Heart left ventricle (tissue), 16 donors: ENCODE measurements at regions not wholly inside any gene's neighbourhood (a gene's known extent, or its start where the extent isn't known, plus 50 kb on each side); places are given as distances from the start of the nearest gene placed in this dataset.
A peak's percentile ranks its signal among the peaks of the same experiment; 100 is the strongest.
"Not testable (repeated sequence)": the region's sequence is repeated elsewhere in the genome, so short reads cannot be mapped to it uniquely, and the experiment has no call there.

Experiments used
- ATAC-seq, 4 donors: fragments of 200-7000 bp; cut with Tn5 transposase; one replicate each; pipeline ENCODE4 v1.9.1; 2020 to 2022; ENCODE audit warnings: moderate library complexity in 4 of 4, mild to moderate bottlenecking in 3 of 4, moderate number of reproducible peaks in 1 of 4
- DNase-seq, 5 donors: peaks; one replicate each; pipeline ENCODE4 v3.0.0-alpha.2; 2020
- H3K27ac ChIP-seq, 12 donors: fragments of 200-600 bp; sonication (generic) in 4 of 12; one replicate each; pipeline versions ENCODE4 v1.5.0 to v1.8.0; 2016 to 2022; ENCODE audit warnings: mild to moderate bottlenecking in 2 of 12
- H3K27me3 ChIP-seq, 9 donors: fragments of 200-600 bp; sonication (generic) in 2 of 9; one replicate each; pipeline versions ENCODE4 v1.5.1 to v1.8.0; 2016 to 2022; ENCODE audit warnings: mild to moderate bottlenecking in 3 of 9
- H3K36me3 ChIP-seq, 9 donors: fragments of 200-600 bp; sonication (generic) in 2 of 9; one replicate each; pipeline versions ENCODE4 v1.5.0 to v1.8.0; 2018 to 2022; ENCODE audit warnings: mild to moderate bottlenecking in 2 of 9
- H3K4me1 ChIP-seq, 12 donors: fragments of 200-600 bp; sonication (generic) in 4 of 12; one replicate each; pipeline versions ENCODE4 v1.5.0 to v1.8.0; 2016 to 2022; ENCODE audit warnings: mild to moderate bottlenecking in 3 of 12
- H3K4me3 ChIP-seq, 12 donors: fragments of 200-600 bp; sonication (generic) in 4 of 12; one replicate each; pipeline versions ENCODE4 v1.5.0 to v1.8.0; 2017 to 2022; ENCODE audit warnings: mild to moderate bottlenecking in 9 of 12, moderate library complexity in 4 of 12
- H3K9me3 ChIP-seq, 12 donors: fragments of 200-600 bp; sonication (generic) in 4 of 12; one replicate each; pipeline versions ENCODE4 v1.5.0 to v1.8.0; 2016 to 2022; ENCODE audit warnings: mild to moderate bottlenecking in 1 of 12
- CTCF ChIP-seq, 12 donors: fragments of 200-600 bp; sonication (generic) in 4 of 12; IDR thresholded peaks; one replicate each; pipeline versions ENCODE4 v1.5.0 to v1.8.0; 2018 to 2022; ENCODE audit warnings: antibody characterized with exemption in 12 of 12, mild to moderate bottlenecking in 5 of 12
- POLR2A ChIP-seq, 2 donors: fragments of 450-650 bp; IDR thresholded peaks; one replicate each; pipeline ENCODE4 v1.6.1; 2017; ENCODE audit warnings: antibody characterized with exemption in 2 of 2, mild to moderate bottlenecking in 2 of 2, moderate library complexity in 2 of 2
- WGBS, 4 donors: extraction: QIAGEN DNeasy Blood & Tissue Kit in 2 of 4; methylation state at CpG; one replicate each; pipeline versions ENCODE4 v1.1.5 to v1.1.7; 2013 to 2018; 5-methylcytosine and 5-hydroxymethylcytosine counted together
- intact Hi-C, 10 donors: fragments of 100-400 bp; cut with DNase I; formaldehyde crosslinking; loops; one replicate each; pipeline versions ENCODE4 v1.11.1 to v1.14.2; 2022
- donor health status: ischemic (EF 13 %, LVEDD 7.1; RV severe dilation, severe dysfunction).
- donor health status: healthy with polysubstance abuse.
- donor health status: DM: no; HTN: yes; CAD: no.
- donor health status: DM: no; HTN: no; CAD: no.
- donor health status: ischemic (EF 25% LVEDD 6.9; RV normal size, moderate dysfunction).
- donor health status: ischemic (EF 25% LVEDD 5.7; RV mildly dilated, moderate dysfunction).
- donor health status: healthy.
- donor health status: DM: yes; HTN: yes; CAD: no.
- donor health status: ischemic (EF 35%, LVEDD 5.7; RV mildly dilated, moderate dysfunction).
- donor health status: nonischemic (EF 11% LVEDD 7.7; RV severe dilation, severe dysfunction).
- donor health status: DM: yes; HTN: yes; CAD: no.
- donor health status: PGD.
- donor health status: ischemic (EF 29% LVEDD 5.4; RV normal size, mild dysfunction).
- donor health status: nonischemic (EF 23%, LVEDD 6.1; RV moderate dilation, normal function).

- no peak overlapping the region for H3K27ac ChIP-seq
- TF ChIP-seq CTCF (IDR thresholded peaks at IDR 0.05) = no peak
- TF ChIP-seq POLR2A (IDR thresholded peaks at IDR 0.05) = no peak
- no peaks in the 10 kb centered on the region for H3K36me3 ChIP-seq
- no peaks in the 10 kb centered on the region for H3K9me3 ChIP-seq
- 76 to 83% (median 80%) methylated on average over 5 of the region's 5 CpGs for WGBS, 4 donors
- no peaks in the 10 kb centered on the region for H3K27me3 ChIP-seq
- no peaks in the 10 kb centered on the region for H3K4me1 ChIP-seq
- no peak for ATAC-seq
- intact Hi-C loops = no loop called here
- no peak for DNase-seq
- no peak overlapping the region for H3K4me3 ChIP-seq
These were observed 181.4 kb upstream of the TRPM3 start for GRCh38 chr9:71302776-71303175.

GRCh38 chr9:71295928-71296327 is 174.5 kb upstream of the TRPM3 start:
- TF ChIP-seq CTCF (IDR thresholded peaks at IDR 0.05) (no peak), POLR2A (IDR thresholded peaks at IDR 0.05) (no peak)
- Histone ChIP-seq H3K27me3 (no peaks in the 10 kb centered on the region), H3K4me3 (no peak overlapping the region), H3K9me3 (no peaks in the 10 kb centered on the region), H3K27ac (no peak overlapping the region), H3K36me3 (no peaks in the 10 kb centered on the region), H3K4me1 (no peaks in the 10 kb centered on the region)
- DNase-seq (no peak), ATAC-seq (no peak)
- 83 to 86% (median 84%) methylated on average over 3 of the region's 3 CpGs for WGBS, 4 donors
- intact Hi-C loops = loop anchor here in 1 of 10 donors (2.0 kb wide), 1 partner anchor 39 kb away; no protein-coding TSS in a partner anchor

GRCh38 chr9:71286146-71286545 is 164.7 kb upstream of the TRPM3 start:
- H3K27me3 ChIP-seq = no peaks in the 10 kb centered on the region
- no peak overlapping the region for H3K4me3 ChIP-seq
- peaks cover 0 to 5% (median 0%) of the 10 kb centered on the region in 12 donors for H3K4me1 ChIP-seq
- ATAC-seq (no peak), DNase-seq (no peak)
- H3K27ac ChIP-seq = no peak overlapping the region
- no peaks in the 10 kb centered on the region for H3K9me3 ChIP-seq
- 68 to 81% (median 75%) methylated on average over 4 of the region's 4 CpGs for WGBS, 4 donors
- TF ChIP-seq CTCF (IDR thresholded peaks at IDR 0.05) = no peak
- TF ChIP-seq POLR2A (IDR thresholded peaks at IDR 0.05) = no peak
- H3K36me3 ChIP-seq = no peaks in the 10 kb centered on the region
- intact Hi-C loops = loop anchor here in 6 of 10 donors (5.0 to 10.0 kb wide), 10 partner anchors 316 to 741 kb away; partner anchors contain the start of gene CEMIP2 (in 2 of the 6)

- ATAC-seq (peak; percentile 65 to 76 (median 72)), DNase-seq (peak in 2 of 5 donors; percentile 17 to 31)
- Histone ChIP-seq H3K9me3 (no peaks in the 10 kb centered on the region), H3K27ac (no peak overlapping the region), H3K36me3 (no peaks in the 10 kb centered on the region), H3K4me1 (peaks cover 0 to 5% (median 0%) of the 10 kb centered on the region in 12 donors), H3K4me3 (no peak overlapping the region), H3K27me3 (no peaks in the 10 kb centered on the region)
- TF ChIP-seq CTCF (IDR thresholded peaks at IDR 0.05) = peak; percentile 72 to 91 (median 84)
- no peak for TF ChIP-seq POLR2A (IDR thresholded peaks at IDR 0.05)
- intact Hi-C loops = loop anchor here in 6 of 10 donors (5.0 to 10.0 kb wide), 10 partner anchors 317 to 742 kb away; partner anchors contain the start of gene CEMIP2 (in 2 of the 6)
- WGBS, 4 donors = 34 to 39% (median 37%) methylated on average over 8 of the region's 8 CpGs
These were observed 163.8 kb upstream of the TRPM3 start for GRCh38 chr9:71285191-71285656.

- not testable (repeated sequence) for DNase-seq, H3K27ac ChIP-seq, H3K9me3 ChIP-seq, H3K4me3 ChIP-seq, ATAC-seq, H3K27me3 ChIP-seq, H3K36me3 ChIP-seq, H3K4me1 ChIP-seq
- 83 to 94% (median 87%) methylated on average over 1 to 2 of the region's 2 CpGs for WGBS, 4 donors
- intact Hi-C loops = loop anchor here in 5 of 10 donors (10.0 kb wide), 5 partner anchors 483 to 743 kb away; partner anchors contain the start of gene CEMIP2 (in 1 of the 5)
These were observed 160.7 kb upstream of the TRPM3 start for GRCh38 chr9:71282116-71282515.
